ENCODE measurements at regions not wholly inside any gene's neighbourhood (a gene's known extent, or its start where the extent isn't known, plus 50 kb on each side); places are given as distances from the start of the nearest gene placed in this dataset.

- H3K4me3 ChIP-seq (replicated peaks; ENCODE audit: low read depth, low read length): no peak overlapping the region
- TF ChIP-seq CTCF (IDR thresholded peaks at IDR 0.05; ENCODE audit: low read depth, low read length, missing control alignments): no peak
- DNase-seq (ENCODE audit: extremely low read depth, low read depth): no peak
Measured at GRCh38 chr1:103949779-103950178, 200.1 kb downstream of the AMY1C start.

- no peak for TF ChIP-seq CTCF (IDR thresholded peaks at IDR 0.05; ENCODE audit: low read depth, low read length, missing control alignments)
- DNase-seq (ENCODE audit: extremely low read depth, low read depth): no peak
- no peak overlapping the region for H3K4me3 ChIP-seq (replicated peaks; ENCODE audit: low read depth, low read length)
Measured at GRCh38 chr1:103953386-103953785, 203.7 kb downstream of the AMY1C start.

- no peak for DNase-seq (ENCODE audit: extremely low read depth, low read depth)
- TF ChIP-seq CTCF (IDR thresholded peaks at IDR 0.05; ENCODE audit: low read depth, low read length, missing control alignments): no peak
- no peak overlapping the region for H3K4me3 ChIP-seq (replicated peaks; ENCODE audit: low read depth, low read length)
Measured at GRCh38 chr1:103958699-103959098, 209.0 kb downstream of the AMY1C start.

- no peak overlapping the region for H3K4me3 ChIP-seq (replicated peaks; ENCODE audit: low read depth, low read length)
- DNase-seq (ENCODE audit: extremely low read depth, low read depth): no peak
- TF ChIP-seq CTCF (IDR thresholded peaks at IDR 0.05; ENCODE audit: low read depth, low read length, missing control alignments): no peak
Measured at GRCh38 chr1:103959565-103959964, 209.9 kb downstream of the AMY1C start.

GRCh38 chr1:103960045-103960444 lies 210.3 kb downstream of the AMY1C start:
- no peak for TF ChIP-seq CTCF (IDR thresholded peaks at IDR 0.05; ENCODE audit: low read depth, low read length, missing control alignments)
- no peak overlapping the region for H3K4me3 ChIP-seq (replicated peaks; ENCODE audit: low read depth, low read length)
- DNase-seq (ENCODE audit: extremely low read depth, low read depth): no peak

GRCh38 chr1:103960710-103961109 lies 211.0 kb downstream of the AMY1C start:
- no peak for DNase-seq (ENCODE audit: extremely low read depth, low read depth)
- no peak overlapping the region for H3K4me3 ChIP-seq (replicated peaks; ENCODE audit: low read depth, low read length)
- no peak for TF ChIP-seq CTCF (IDR thresholded peaks at IDR 0.05; ENCODE audit: low read depth, low read length, missing control alignments)

GRCh38 chr1:103986792-103987191 lies 237.1 kb downstream of the AMY1C start:
- no peak overlapping the region for H3K4me3 ChIP-seq (replicated peaks; ENCODE audit: low read depth, low read length)
- TF ChIP-seq CTCF (IDR thresholded peaks at IDR 0.05; ENCODE audit: low read depth, low read length, missing control alignments): no peak
- DNase-seq (ENCODE audit: extremely low read depth, low read depth): no peak
